Activated CD8-positive, alpha-beta T cell treated with anti-CD3 and anti-CD28 coated beads for 36 hours (primary cell): ENCODE measurements at regions not wholly inside any gene's neighbourhood (a gene's known extent, or its start where the extent isn't known, plus 50 kb on each side); places are given as distances from the start of the nearest gene placed in this dataset.

Experiments used
- ATAC-seq: fragments of 200-7000 bp; cut with Tn5 transposase; one replicate; pipeline ENCODE4 v1.10.0; 2021; ENCODE audit warnings: mild to moderate bottlenecking, moderate library complexity
- CTCF ChIA-PET: fragments of 350-600 bp; sonication (Branson Sonifier 250); formaldehyde crosslinking; loops from one replicate; lab custom pipeline; 2021; ENCODE audit warnings: antibody characterized with exemption; lab: Charles Lee
- POLR2A ChIA-PET: fragments of 350-600 bp; sonication (Branson Sonifier 250); formaldehyde crosslinking; loops from one replicate; lab custom pipeline; 2021; ENCODE audit warnings: antibody characterized with exemption; lab: Charles Lee
- DNase-seq: peaks from one replicate; pipeline ENCODE4 v3.0.0-alpha.2; 2020
- H3K27ac Mint-ChIP-seq: one replicate; pipeline ENCODE4 v1.8.0; 2021; ENCODE audit warnings: mild to moderate bottlenecking, mixed read lengths
- H3K27me3 Mint-ChIP-seq: one replicate; pipeline ENCODE4 v1.8.0; 2021; ENCODE audit warnings: mixed read lengths
- H3K36me3 Mint-ChIP-seq: one replicate; pipeline ENCODE4 v1.8.0; 2021; ENCODE audit warnings: low read depth, mixed read lengths
- H3K4me1 Mint-ChIP-seq: one replicate; pipeline ENCODE4 v1.8.0; 2021; ENCODE audit warnings: low read depth, mixed read lengths
- H3K4me3 Mint-ChIP-seq: one replicate; pipeline ENCODE4 v1.8.0; 2021; ENCODE audit warnings: mild to moderate bottlenecking, moderate library complexity, mixed read lengths
- H3K9me3 Mint-ChIP-seq: one replicate; pipeline ENCODE4 v1.8.0; 2021; ENCODE audit warnings: mixed read lengths
- CTCF ChIP-seq: fragments of 200-600 bp; IDR thresholded peaks from one replicate; pipeline ENCODE4 v1.8.0; 2022; ENCODE audit warnings: antibody characterized with exemption, mild to moderate bottlenecking
- intact Hi-C: fragments of 100-400 bp; cut with micrococcal nuclease; formaldehyde crosslinking; loops from one replicate; pipeline ENCODE4 v1.10.0; 2022

DNA sequence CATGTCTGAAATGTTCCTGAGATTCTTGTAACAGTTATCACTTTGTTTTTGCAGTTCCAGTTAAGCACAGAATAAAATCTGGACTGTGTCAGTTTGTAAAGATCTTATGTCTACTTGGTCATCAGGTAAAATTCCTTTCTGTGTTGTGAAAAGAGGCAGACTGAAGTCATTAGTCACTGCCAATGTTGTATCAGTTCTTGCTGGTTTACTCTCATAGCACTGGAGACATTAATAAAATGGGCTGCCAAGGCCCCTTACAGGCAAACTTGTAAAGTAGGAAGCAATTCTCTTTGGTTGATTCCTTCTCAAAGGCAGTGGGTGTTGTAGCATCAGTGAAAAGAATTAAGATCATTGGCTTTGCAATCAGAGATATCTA, 61.4 kb upstream of the ST6GALNAC3 start:
- CTCF ChIA-PET: no interaction called here
- H3K27ac Mint-ChIP-seq: no peak overlapping the region

GRCh38 chr1:76015478-76016103, 59.0 kb upstream of the ST6GALNAC3 start:
- ATAC-seq: no peak
- POLR2A ChIA-PET: no interaction called here

More for the DNA sequence above, 61.4 kb upstream of the ST6GALNAC3 start:
- H3K36me3 Mint-ChIP-seq: no peaks in the 10 kb centered on the region
- no peak overlapping the region for H3K4me3 Mint-ChIP-seq
- H3K4me1 Mint-ChIP-seq: peaks cover 2% of the 10 kb centered on the region
- no peak for TF ChIP-seq CTCF
- ATAC-seq (no peak), DNase-seq (no peak)
- intact Hi-C loops: no loop called here
- POLR2A ChIA-PET: interaction anchor here (0.6 kb wide), 1 partner anchor 118 kb away, joined by 4 read pairs; no protein-coding TSS in a partner anchor
- H3K9me3 Mint-ChIP-seq: no peaks in the 10 kb centered on the region
- no peaks in the 10 kb centered on the region for H3K27me3 Mint-ChIP-seq

DNA sequence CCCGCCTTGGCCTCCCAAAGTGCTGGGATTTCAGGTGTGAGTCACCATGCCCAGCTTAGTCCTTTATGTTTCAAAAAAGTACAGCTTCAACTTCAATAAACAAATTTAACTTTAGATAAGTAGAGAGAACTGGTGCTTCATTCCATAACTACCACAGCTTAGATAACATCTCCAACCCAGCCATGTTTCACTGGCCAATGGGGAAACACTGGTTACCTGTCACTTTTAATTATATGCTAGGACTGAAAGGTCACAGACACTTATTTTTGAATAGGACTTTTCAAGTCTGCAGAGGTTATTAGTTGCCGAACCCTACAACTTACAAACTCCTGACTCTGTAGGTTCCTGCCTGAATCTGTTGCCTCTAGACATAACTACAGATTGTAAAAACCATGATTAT, 56.5 kb upstream of the ST6GALNAC3 start:
- POLR2A ChIA-PET: no interaction called here
- Mint-ChIP-seq H3K9me3 (no peaks in the 10 kb centered on the region), H3K27ac (no peak overlapping the region), H3K4me3 (no peak overlapping the region), H3K36me3 (no peaks in the 10 kb centered on the region), H3K4me1 (peaks cover 2% of the 10 kb centered on the region), H3K27me3 (no peaks in the 10 kb centered on the region)
- ATAC-seq (no peak), DNase-seq (no peak)
- TF ChIP-seq CTCF: no peak
- CTCF ChIA-PET: no interaction called here
- intact Hi-C loops: no loop called here

More at GRCh38 chr1:76015478-76016103, 59.0 kb upstream of the ST6GALNAC3 start:
- Mint-ChIP-seq H3K27ac (no peak overlapping the region), H3K27me3 (no peaks in the 10 kb centered on the region), H3K36me3 (no peaks in the 10 kb centered on the region), H3K4me1 (peaks cover 2% of the 10 kb centered on the region), H3K9me3 (no peaks in the 10 kb centered on the region), H3K4me3 (no peak overlapping the region)
- no peak for TF ChIP-seq CTCF
- CTCF ChIA-PET: no interaction called here
- DNase-seq: no peak
- intact Hi-C loops: no loop called here

DNA sequence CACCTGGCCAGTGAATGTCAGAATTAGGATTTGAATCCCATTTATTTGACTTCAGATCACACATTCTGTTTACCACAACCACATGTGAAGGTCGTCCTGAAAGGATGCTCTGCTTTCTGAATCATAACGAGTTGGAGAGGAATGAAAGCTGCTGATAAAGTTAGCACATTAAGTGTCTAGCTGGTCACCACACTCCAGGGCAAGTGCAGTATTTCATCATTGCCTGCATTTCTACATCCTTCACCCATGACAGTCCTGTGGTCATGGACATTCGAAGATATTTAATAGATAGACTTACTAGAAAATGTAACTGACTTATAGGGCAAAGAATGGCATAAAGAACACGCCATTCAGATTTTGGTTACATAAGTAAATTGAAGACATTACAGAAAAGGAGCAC, 52.7 kb upstream of the ST6GALNAC3 start:
- Mint-ChIP-seq H3K4me3 (no peak overlapping the region), H3K9me3 (no peaks in the 10 kb centered on the region), H3K27ac (no peak overlapping the region), H3K36me3 (no peaks in the 10 kb centered on the region), H3K27me3 (no peaks in the 10 kb centered on the region), H3K4me1 (peaks cover 17% of the 10 kb centered on the region)
- intact Hi-C loops: no loop called here
- TF ChIP-seq CTCF: no peak
- ATAC-seq (no peak), DNase-seq (no peak)
- ChIA-PET CTCF (no interaction called here), POLR2A (no interaction called here)

- peaks cover 17% of the 10 kb centered on the region for H3K4me1 Mint-ChIP-seq
- no peak overlapping the region for H3K27ac Mint-ChIP-seq
- H3K9me3 Mint-ChIP-seq: no peaks in the 10 kb centered on the region
- ATAC-seq (peak; percentile 87), DNase-seq (peak; percentile 25)
- H3K36me3 Mint-ChIP-seq: no peaks in the 10 kb centered on the region
- POLR2A ChIA-PET: no interaction called here
- no peak for TF ChIP-seq CTCF
- intact Hi-C loops: no loop called here
- no peak overlapping the region for H3K4me3 Mint-ChIP-seq
- H3K27me3 Mint-ChIP-seq: no peaks in the 10 kb centered on the region
- CTCF ChIA-PET: no interaction called here
Measured at GRCh38 chr1:76023669-76024435, 50.7 kb upstream of the ST6GALNAC3 start.
